MM.1S (cell line): ENCODE measurements at regions not wholly inside any gene's neighbourhood (a gene's known extent, or its start where the extent isn't known, plus 50 kb on each side); places are given as distances from the start of the nearest gene placed in this dataset.

Experiments
- CTCF ChIP-seq: fragments of 300-600 bp; sonication (generic); IDR thresholded peaks from 2 replicates; pipeline ENCODE4 v1.5.1; 2016; ENCODE audit warnings: antibody characterized with exemption, low read length, mixed read lengths
- EZH2 ChIP-seq: fragments of 300-600 bp; sonication (generic); optimal IDR thresholded peaks from 2 replicates; pipeline ENCODE3; 2017; ENCODE audit warnings: low read depth, mild to moderate bottlenecking, antibody characterized with exemption, low read length, mixed read lengths
- EZH2phosphoT487 ChIP-seq: fragments of 300-600 bp; sonication (generic); IDR thresholded peaks from 2 replicates; pipeline ENCODE4 v1.6.1; 2018; ENCODE audit warnings: antibody characterized with exemption, low read length

GRCh38 chrX:104359124-104359523 is 104.4 kb upstream of the ESX1 start:
- TF ChIP-seq CTCF (no peak), EZH2 (no peak), EZH2phosphoT487 (no peak)
